ENCODE measurements at regions not wholly inside any gene's neighbourhood (a gene's known extent, or its start where the extent isn't known, plus 50 kb on each side); places are given as distances from the start of the nearest gene placed in this dataset.

GRCh38 chr1:48114596-48115382 is 107.7 kb upstream of the SLC5A9 start:
- Histone ChIP-seq H3K9me1 (replicated peaks; ENCODE audit: control insufficient read depth, extremely low read depth, insufficient read depth, low read length) (no peaks in the 10 kb centered on the region), H3K79me2 (ENCODE audit: control insufficient read depth, insufficient read depth, low read length) (no peaks in the 10 kb centered on the region), H3K9ac (replicated peaks; ENCODE audit: extremely low read depth, insufficient read depth, low read length) (no peak overlapping the region), H3K4me3 (replicated peaks in 1 of 3; ENCODE audit: insufficient read depth in 1 of 3, low read depth in 1 of 3, low read length in 3 of 3) (no peak overlapping the region), H3K27me3 (ENCODE audit: control insufficient read depth in 2 of 2, insufficient read depth in 2 of 2, low read length in 2 of 2) (no peaks in the 10 kb centered on the region), H3K9me3 (replicated peaks; ENCODE audit: control insufficient read depth, insufficient read depth, low read length) (no peaks in the 10 kb centered on the region), H2AFZ (ENCODE audit: low read depth, low read length) (no peak overlapping the region), H3K4me2 (ENCODE audit: insufficient read depth, low read length) (no peak overlapping the region), H4K20me1 (replicated peaks; ENCODE audit: control insufficient read depth, extremely low read depth, insufficient read depth, low read length) (no peaks in the 10 kb centered on the region), H3K36me3 (ENCODE audit: control insufficient read depth in 2 of 2, extremely low read depth in 1 of 2, insufficient read depth in 2 of 2, low read length in 2 of 2) (no peaks in the 10 kb centered on the region), H3K27ac (ENCODE audit: insufficient read depth, low read depth, low read length) (no peak overlapping the region), H3K4me1 (ENCODE audit: control insufficient read depth, extremely low read depth, insufficient read depth, low read length) (no peaks in the 10 kb centered on the region)
- intact Hi-C loops (cut with micrococcal nuclease) (no loop called here), dilution Hi-C loops (cut with MboI; ENCODE audit: extremely low pct_ligation_motif_present, low sequenced_read_pairs) (no loop called here)
- BruUV-seq (replicated peaks): no TSS peak
- no peak for TF ChIP-seq MYC (IDR thresholded peaks at IDR 0.05; ENCODE audit: low read depth, low read length)
- no peak for TF ChIP-seq MAX (IDR thresholded peaks at IDR 0.05; ENCODE audit: insufficient read depth, insufficient read length)
- no peak for TF ChIP-seq JUN (IDR thresholded peaks at IDR 0.05; ENCODE audit: borderline replicate concordance, insufficient read depth, insufficient read length, low read depth)
- no peak for TF ChIP-seq POLR2AphosphoS5 (IDR thresholded peaks at IDR 0.05; ENCODE audit: insufficient read depth, low read depth, low read length)
- TF ChIP-seq EZH2 (IDR thresholded peaks at IDR 0.05; ENCODE audit: borderline replicate concordance, low read depth, low read length, severe bottlenecking): no peak
- no peak for TF ChIP-seq GATA2 (IDR thresholded peaks at IDR 0.05; ENCODE audit: insufficient read depth, insufficient read length, low read depth, low read length)
- no peak for TF ChIP-seq POLR2A (IDR thresholded peaks at IDR 0.05; ENCODE audit: low read depth, low read length)
- TF ChIP-seq FOS (IDR thresholded peaks at IDR 0.05; ENCODE audit: borderline replicate concordance, insufficient read depth, low read length): no peak
- no peak for TF ChIP-seq CTCF (IDR thresholded peaks at IDR 0.05; ENCODE audit: extremely low read depth in 1 of 2, insufficient read depth in 1 of 2, low read depth in 1 of 2, low read length in 2 of 2)
- FAIRE-seq (no peak), DNase-seq (ENCODE audit: low read depth, low spot score) (no peak)
- ChIA-PET POLR2A (no interaction called here), CTCF (interaction anchor here (1.0 to 2.3 kb wide), 3 partner anchors 88 to 383 kb away, joined by 3 to 8 read pairs (median 3); partner anchors contain the start of gene TRABD2B)

Measured in endothelial cell of umbilical vein (primary cell).